ENCODE measurements at regions not wholly inside any gene's neighbourhood (a gene's known extent, or its start where the extent isn't known, plus 50 kb on each side); places are given as distances from the start of the nearest gene placed in this dataset.

- DNase-seq (ENCODE audit: extremely low read depth in 1 of 2, low read depth in 1 of 2) = no peak
These were observed 311.0 kb downstream of the GABRB2 start for GRCh38 chr5:161235569-161235968.

- no peak for DNase-seq (ENCODE audit: extremely low read depth in 1 of 2, low read depth in 1 of 2)
These were observed 313.0 kb downstream of the GABRB2 start for GRCh38 chr5:161233553-161233952.

GRCh38 chr5:161230221-161230620, 316.3 kb downstream of the GABRB2 start:
- DNase-seq (ENCODE audit: extremely low read depth in 1 of 2, low read depth in 1 of 2) = no peak

- DNase-seq (ENCODE audit: extremely low read depth in 1 of 2, low read depth in 1 of 2) = no peak
These were observed 326.7 kb downstream of the GABRB2 start for GRCh38 chr5:161219816-161220215.

GRCh38 chr5:161216877-161217276, 329.6 kb downstream of the GABRB2 start:
- DNase-seq (ENCODE audit: extremely low read depth in 1 of 2, low read depth in 1 of 2) = no peak

GRCh38 chr5:161212123-161212712, 334.3 kb downstream of the GABRB2 start:
- no peak for DNase-seq (ENCODE audit: extremely low read depth in 1 of 2, low read depth in 1 of 2)

GRCh38 chr5:161201558-161201957, 345.0 kb downstream of the GABRB2 start:
- no peak for DNase-seq (ENCODE audit: extremely low read depth in 1 of 2, low read depth in 1 of 2)

GRCh38 chr5:161190778-161191177, 338.8 kb upstream of the ATP10B start:
- DNase-seq (ENCODE audit: extremely low read depth in 1 of 2, low read depth in 1 of 2) = no peak

GRCh38 chr5:161190086-161190485, 338.1 kb upstream of the ATP10B start:
- no peak for DNase-seq (ENCODE audit: extremely low read depth in 1 of 2, low read depth in 1 of 2)

- DNase-seq (ENCODE audit: extremely low read depth in 1 of 2, low read depth in 1 of 2) = no peak
These were observed 337.4 kb upstream of the ATP10B start for GRCh38 chr5:161189452-161189851.

GRCh38 chr5:161183559-161183958, 331.5 kb upstream of the ATP10B start:
- no peak for DNase-seq (ENCODE audit: extremely low read depth in 1 of 2, low read depth in 1 of 2)

GRCh38 chr5:161176221-161176620, 324.2 kb upstream of the ATP10B start:
- DNase-seq (ENCODE audit: extremely low read depth in 1 of 2, low read depth in 1 of 2) = no peak

- no peak for DNase-seq (ENCODE audit: extremely low read depth in 1 of 2, low read depth in 1 of 2)
These were observed 317.8 kb upstream of the ATP10B start for GRCh38 chr5:161169776-161170175.

- DNase-seq (ENCODE audit: extremely low read depth in 1 of 2, low read depth in 1 of 2) = no peak
These were observed 315.2 kb upstream of the ATP10B start for GRCh38 chr5:161167016-161167767.

- DNase-seq (ENCODE audit: extremely low read depth in 1 of 2, low read depth in 1 of 2) = no peak
These were observed 314.1 kb upstream of the ATP10B start for GRCh38 chr5:161165998-161166660.

GRCh38 chr5:161157925-161158324, 305.9 kb upstream of the ATP10B start:
- no peak for DNase-seq (ENCODE audit: extremely low read depth in 1 of 2, low read depth in 1 of 2)

GRCh38 chr5:161155451-161155850, 303.4 kb upstream of the ATP10B start:
- DNase-seq (ENCODE audit: extremely low read depth in 1 of 2, low read depth in 1 of 2) = no peak

GRCh38 chr5:161152415-161152940, 300.5 kb upstream of the ATP10B start:
- no peak for DNase-seq (ENCODE audit: extremely low read depth in 1 of 2, low read depth in 1 of 2)

GRCh38 chr5:161150441-161150988, 298.5 kb upstream of the ATP10B start:
- DNase-seq (ENCODE audit: extremely low read depth in 1 of 2, low read depth in 1 of 2) = no peak

GRCh38 chr5:161149078-161149477, 297.1 kb upstream of the ATP10B start:
- DNase-seq (ENCODE audit: extremely low read depth in 1 of 2, low read depth in 1 of 2) = no peak

- DNase-seq (ENCODE audit: extremely low read depth in 1 of 2, low read depth in 1 of 2) = no peak
These were observed 286.9 kb upstream of the ATP10B start for GRCh38 chr5:161138751-161139455.

All from stimulated activated CD8-positive, alpha-beta memory T cell treated with anti-CD3 and anti-CD28 coated beads, Interleukin-7, amount 100 ng/mL, for 48 hours (primary cell).